GM19397 (cell line): ENCODE measurements at regions not wholly inside any gene's neighbourhood (a gene's known extent, or its start where the extent isn't known, plus 50 kb on each side); places are given as distances from the start of the nearest gene placed in this dataset.

Experiments
- ATAC-seq: cut with Tn5 transposase; IDR thresholded peaks from one replicate; pipeline ENCODE4 v1.9.1; 2021; ENCODE audit warnings: mild to moderate bottlenecking, moderate library complexity; ENCODE audit not compliant: unreplicated experiment

- no peak for ATAC-seq
These were observed 666.0 kb downstream of the DIAPH3 start for GRCh38 chr13:59497621-59498247.

- no peak for ATAC-seq
These were observed 662.7 kb downstream of the DIAPH3 start for GRCh38 chr13:59501004-59501403.

GRCh38 chr13:59504407-59504806 lies 659.3 kb downstream of the DIAPH3 start:
- no peak for ATAC-seq

GRCh38 chr13:59510386-59510785 lies 653.3 kb downstream of the DIAPH3 start:
- no peak for ATAC-seq

GRCh38 chr13:59513686-59514085 lies 650.0 kb downstream of the DIAPH3 start:
- no peak for ATAC-seq

- ATAC-seq = no peak
These were observed 649.4 kb downstream of the DIAPH3 start for GRCh38 chr13:59514316-59514715.

GRCh38 chr13:59519819-59520218 lies 643.9 kb downstream of the DIAPH3 start:
- no peak for ATAC-seq

GRCh38 chr13:59521549-59521948 lies 642.2 kb downstream of the DIAPH3 start:
- ATAC-seq = no peak

GRCh38 chr13:59522652-59523051 lies 641.1 kb downstream of the DIAPH3 start:
- no peak for ATAC-seq

- ATAC-seq = no peak
These were observed 636.2 kb downstream of the DIAPH3 start for GRCh38 chr13:59527500-59527899.

GRCh38 chr13:59531571-59532091 lies 632.1 kb downstream of the DIAPH3 start:
- ATAC-seq = no peak

GRCh38 chr13:59532405-59532804 lies 631.3 kb downstream of the DIAPH3 start:
- ATAC-seq = no peak

- ATAC-seq = no peak
These were observed 629.9 kb downstream of the DIAPH3 start for GRCh38 chr13:59533561-59534555.

GRCh38 chr13:59534806-59535205 lies 628.9 kb downstream of the DIAPH3 start:
- ATAC-seq = no peak

- no peak for ATAC-seq
These were observed 626.2 kb downstream of the DIAPH3 start for GRCh38 chr13:59537500-59537899.

- ATAC-seq = no peak
These were observed 625.2 kb downstream of the DIAPH3 start for GRCh38 chr13:59538512-59538911.

GRCh38 chr13:59542303-59542702 lies 621.4 kb downstream of the DIAPH3 start:
- ATAC-seq = no peak

- ATAC-seq = no peak
These were observed 620.3 kb downstream of the DIAPH3 start for GRCh38 chr13:59543418-59543817.

- no peak for ATAC-seq
These were observed 618.7 kb downstream of the DIAPH3 start for GRCh38 chr13:59545007-59545406.

- no peak for ATAC-seq
These were observed 617.5 kb downstream of the DIAPH3 start for GRCh38 chr13:59546178-59546577.

GRCh38 chr13:59547950-59548349 lies 615.8 kb downstream of the DIAPH3 start:
- ATAC-seq = no peak

GRCh38 chr13:59562924-59563323 lies 600.8 kb downstream of the DIAPH3 start:
- ATAC-seq = no peak
